SU-DHL-6 (cell line): ENCODE measurements at regions not wholly inside any gene's neighbourhood (a gene's known extent, or its start where the extent isn't known, plus 50 kb on each side); places are given as distances from the start of the nearest gene placed in this dataset.

Experiments
- H2AFZ ChIP-seq: fragments of 200-600 bp; sonication (generic); 2 replicates; pipeline ENCODE4 v1.6.1; 2014; ENCODE audit warnings: low read depth, mild to moderate bottlenecking, moderate library complexity, mixed read lengths, antibody characterized with exemption, low read length; ENCODE audit not compliant: severe bottlenecking
- H3F3A ChIP-seq: fragments of 200-600 bp; shearing (Covaris generic); 2 replicates; pipeline ENCODE4 v1.6.0; 2016; ENCODE audit warnings: antibody characterized with exemption, mild to moderate bottlenecking; ENCODE audit not compliant: insufficient read depth
- H3K27ac ChIP-seq: fragments of 200-600 bp; sonication (generic); 2 replicates; pipeline ENCODE4 v1.5.1; 2016; ENCODE audit warnings: low read depth, mild to moderate bottlenecking, low read length, moderate library complexity, mixed read lengths
- H3K27me3 ChIP-seq: fragments of 200-600 bp; sonication (generic), shearing (Covaris generic); 2 replicates; pipeline ENCODE4 v1.6.0; 2014; ENCODE audit warnings: mild to moderate bottlenecking, low read length
- H3K36me3 ChIP-seq: fragments of 200-600 bp; sonication (generic); 2 replicates; pipeline ENCODE4 v1.6.1; 2014; ENCODE audit warnings: mild to moderate bottlenecking, low read length, mixed read lengths
- H3K4me2 ChIP-seq: fragments of 300-600, 200-600 bp; shearing (Covaris generic), sonication (generic); 2 replicates; pipeline ENCODE4 v1.6.0; 2014; ENCODE audit warnings: low read length, low read depth, mild to moderate bottlenecking; ENCODE audit not compliant: poor library complexity, severe bottlenecking
- H3K4me3 ChIP-seq: fragments of 200-600 bp; sonication (generic); 2 replicates; pipeline ENCODE4 v1.5.1; 2014; ENCODE audit warnings: antibody characterized with exemption, low read length, mild to moderate bottlenecking, mixed read lengths; ENCODE audit not compliant: insufficient read depth, poor library complexity, severe bottlenecking
- H3K79me2 ChIP-seq: fragments of 200-600 bp; sonication (generic); 2 replicates; pipeline ENCODE4 v1.6.1; 2014; ENCODE audit warnings: mild to moderate bottlenecking, low read length, moderate library complexity; ENCODE audit not compliant: insufficient read depth
- H3K9ac ChIP-seq: fragments of 200-600 bp; sonication (generic); 2 replicates; pipeline ENCODE4 v1.7.0; 2014; ENCODE audit warnings: mild to moderate bottlenecking, low read length
- H3K9me2 ChIP-seq: fragments of 200-600 bp; sonication (generic); replicated peaks from 2 replicates; pipeline ENCODE4 v1.6.1; 2014; ENCODE audit warnings: low read length; ENCODE audit not compliant: insufficient read depth
- H3K9me3 ChIP-seq: fragments of 200-600 bp; sonication (generic); 2 replicates; pipeline ENCODE4 v1.6.1; 2014; ENCODE audit warnings: low read length, mixed read lengths; ENCODE audit not compliant: insufficient read depth
- H4K20me1 ChIP-seq: fragments of 200-600 bp; sonication (generic); 2 replicates; pipeline ENCODE4 v1.6.1; 2014; ENCODE audit warnings: low read depth, mild to moderate bottlenecking, antibody characterized with exemption, low read length, moderate library complexity, mixed read lengths
- CTCF ChIP-seq: fragments of 200-600 bp; sonication (generic); IDR thresholded peaks from one replicate; pipeline ENCODE4 v1.5.1; 2017; ENCODE audit warnings: antibody characterized with exemption, mild to moderate bottlenecking, low read length, moderate library complexity; ENCODE audit not compliant: insufficient read depth, poor library complexity, severe bottlenecking
- EZH2phosphoT487 ChIP-seq: fragments of 200-600 bp; sonication (generic), shearing (Covaris generic); conservative IDR thresholded peaks from 2 replicates; pipeline ENCODE4 v1.6.1; 2018; ENCODE audit warnings: mild to moderate bottlenecking, antibody characterized with exemption, low read length, moderate library complexity, mixed read lengths

GRCh38 chr10:35758076-35758475 is 116.0 kb upstream of the FZD8 start:
- no peaks in the 10 kb centered on the region for H3K27me3 ChIP-seq
- no peaks in the 10 kb centered on the region for H3K36me3 ChIP-seq
- H3K27ac ChIP-seq, result no peak overlapping the region
- TF ChIP-seq EZH2phosphoT487 (no peak), CTCF (no peak)
- no peaks in the 10 kb centered on the region for H4K20me1 ChIP-seq
- no peaks in the 10 kb centered on the region for H3F3A ChIP-seq
- H3K4me2 ChIP-seq, result no peak overlapping the region
- H3K9ac ChIP-seq, result no peak overlapping the region
- H3K4me3 ChIP-seq, result no peak overlapping the region
- no peaks in the 10 kb centered on the region for H3K9me2 ChIP-seq
- no peaks in the 10 kb centered on the region for H3K9me3 ChIP-seq
- no peak overlapping the region for H2AFZ ChIP-seq
- no peaks in the 10 kb centered on the region for H3K79me2 ChIP-seq

DNA sequence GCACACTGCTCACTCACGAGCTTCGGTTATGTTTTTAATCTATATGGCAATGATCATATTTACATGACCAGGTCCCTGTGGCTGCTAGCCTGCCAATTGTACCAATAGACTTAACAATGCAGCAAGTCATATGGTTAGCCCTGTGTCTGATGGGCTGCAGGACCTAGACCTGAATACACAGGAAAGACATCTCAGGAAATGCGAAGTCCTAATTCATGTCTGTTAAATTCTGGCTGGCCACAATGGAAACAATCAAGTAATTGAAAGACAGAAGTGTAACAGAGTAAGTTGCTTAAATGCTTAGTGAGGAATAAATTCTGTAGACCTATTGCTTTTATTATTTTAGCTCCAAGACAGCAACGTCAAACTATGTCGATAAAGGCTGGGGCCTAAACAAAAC is 112.4 kb upstream of the FZD8 start:
- Histone ChIP-seq H2AFZ (no peak overlapping the region), H3K79me2 (no peaks in the 10 kb centered on the region), H3K4me3 (no peak overlapping the region), H3K9me2 (no peaks in the 10 kb centered on the region), H3K36me3 (no peaks in the 10 kb centered on the region), H3K4me2 (no peak overlapping the region), H3K27ac (no peak overlapping the region), H3K27me3 (no peaks in the 10 kb centered on the region), H3F3A (no peaks in the 10 kb centered on the region), H4K20me1 (no peaks in the 10 kb centered on the region), H3K9ac (no peak overlapping the region), H3K9me3 (no peaks in the 10 kb centered on the region)
- no peak for TF ChIP-seq CTCF
- no peak for TF ChIP-seq EZH2phosphoT487

- H3K79me2 ChIP-seq, result no peaks in the 10 kb centered on the region
- H4K20me1 ChIP-seq, result no peaks in the 10 kb centered on the region
- H2AFZ ChIP-seq, result no peak overlapping the region
- no peaks in the 10 kb centered on the region for H3K9me2 ChIP-seq
- no peaks in the 10 kb centered on the region for H3F3A ChIP-seq
- no peak for TF ChIP-seq CTCF
- H3K4me3 ChIP-seq, result no peak overlapping the region
- no peak overlapping the region for H3K9ac ChIP-seq
- H3K9me3 ChIP-seq, result no peaks in the 10 kb centered on the region
- no peak overlapping the region for H3K27ac ChIP-seq
- H3K36me3 ChIP-seq, result no peaks in the 10 kb centered on the region
- H3K4me2 ChIP-seq, result no peak overlapping the region
- H3K27me3 ChIP-seq, result no peaks in the 10 kb centered on the region
These were observed 110.7 kb upstream of the FZD8 start for GRCh38 chr10:35752469-35753461.
